Suprapubic skin (tissue), 4 donors: ENCODE measurements at regions not wholly inside any gene's neighbourhood (a gene's known extent, or its start where the extent isn't known, plus 50 kb on each side); places are given as distances from the start of the nearest gene placed in this dataset.

Experiments
- DNase-seq, 2 donors: peaks; one replicate each; pipeline ENCODE4 v3.0.0-alpha.2; 2019; ENCODE audit warnings: low spot score in 2 of 2
- H3K27ac ChIP-seq: fragments of 200-600 bp; sonication (generic); one replicate; pipeline ENCODE4 v1.5.1; 2019
- H3K27me3 ChIP-seq: fragments of 200-600 bp; sonication (generic); one replicate; pipeline ENCODE4 v1.5.1; 2019
- H3K36me3 ChIP-seq: fragments of 200-600 bp; sonication (generic); one replicate; pipeline ENCODE4 v1.5.1; 2019
- H3K4me1 ChIP-seq: fragments of 200-600 bp; sonication (generic); one replicate; pipeline ENCODE4 v1.5.1; 2019
- H3K4me3 ChIP-seq: fragments of 200-600 bp; sonication (generic); one replicate; pipeline ENCODE4 v1.5.1; 2019; ENCODE audit warnings: mild to moderate bottlenecking
- H3K9me3 ChIP-seq: fragments of 200-600 bp; sonication (generic); one replicate; pipeline ENCODE4 v1.5.1; 2019
- EP300 ChIP-seq: sonication (generic); formaldehyde crosslinking; IDR thresholded peaks from one replicate; pipeline ENCODE4 v1.6.1; 2017; ENCODE audit warnings: antibody characterized with exemption
- POLR2A ChIP-seq, 2 donors: fragments of 450-650 bp; IDR thresholded peaks; one replicate each; pipeline ENCODE4 v1.6.1; 2017; ENCODE audit warnings: antibody characterized with exemption in 2 of 2, mild to moderate bottlenecking in 2 of 2, moderate library complexity in 2 of 2
- POLR2AphosphoS5 ChIP-seq, 3 donors: sonication (generic); formaldehyde crosslinking; IDR thresholded peaks; one replicate each; pipeline ENCODE4 v1.6.1; 2017; ENCODE audit warnings: antibody characterized with exemption in 3 of 3
- WGBS: methylation state at CpG from one replicate; pipeline ENCODE4 v1.1.5; 2018; 5-methylcytosine and 5-hydroxymethylcytosine counted together
- TF ChIP-seq, protein P1 (sequence below), 2 donors: fragments of 200-600 bp in 1 of 2; fragments of 450-650 bp in 1 of 2; sonication (generic) in 1 of 2; IDR thresholded peaks; one replicate each; pipeline ENCODE4 v1.5.1; 2016 to 2019; ENCODE audit warnings: antibody characterized with exemption in 2 of 2, mild to moderate bottlenecking in 1 of 2, moderate library complexity in 1 of 2

DNA sequence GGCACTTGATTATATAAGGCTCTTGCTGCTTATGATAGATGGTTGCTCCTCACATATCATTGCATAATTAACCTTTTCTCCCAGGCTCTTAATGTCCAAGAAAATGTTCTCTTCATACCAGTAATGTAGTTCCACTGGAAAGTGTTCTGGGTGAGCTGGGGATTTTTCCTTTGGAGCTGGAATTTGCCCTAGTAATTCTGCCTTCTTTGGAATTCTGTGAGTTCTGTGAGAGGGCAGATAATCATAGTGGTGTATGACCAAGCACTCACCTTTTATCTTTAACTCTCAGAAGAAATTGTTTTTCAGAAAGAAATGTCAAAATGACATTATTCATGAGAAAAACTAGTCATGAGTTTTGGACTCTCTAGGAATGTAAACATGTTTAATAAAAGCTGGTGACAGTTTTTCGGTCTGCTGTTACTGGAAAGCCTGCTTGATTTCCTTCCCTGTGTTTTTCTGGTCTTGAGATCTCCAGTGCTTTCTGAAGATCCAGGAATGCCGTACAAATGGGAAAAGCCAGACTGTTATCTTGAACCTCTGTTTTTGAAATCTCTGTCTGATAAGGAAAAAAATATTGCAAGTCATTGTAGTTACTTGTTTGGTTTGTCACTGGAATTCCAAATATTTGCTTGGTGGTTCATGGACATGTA is 148.3 kb upstream of the PRPS1L1 start:
- no peak overlapping the region for H3K27ac ChIP-seq
- no peaks in the 10 kb centered on the region for H3K27me3 ChIP-seq
- no peak for DNase-seq
- no peak for TF ChIP-seq POLR2AphosphoS5 (IDR thresholded peaks at IDR 0.05)
- TF ChIP-seq EP300 = no peak
- TF ChIP-seq, protein P1, sequence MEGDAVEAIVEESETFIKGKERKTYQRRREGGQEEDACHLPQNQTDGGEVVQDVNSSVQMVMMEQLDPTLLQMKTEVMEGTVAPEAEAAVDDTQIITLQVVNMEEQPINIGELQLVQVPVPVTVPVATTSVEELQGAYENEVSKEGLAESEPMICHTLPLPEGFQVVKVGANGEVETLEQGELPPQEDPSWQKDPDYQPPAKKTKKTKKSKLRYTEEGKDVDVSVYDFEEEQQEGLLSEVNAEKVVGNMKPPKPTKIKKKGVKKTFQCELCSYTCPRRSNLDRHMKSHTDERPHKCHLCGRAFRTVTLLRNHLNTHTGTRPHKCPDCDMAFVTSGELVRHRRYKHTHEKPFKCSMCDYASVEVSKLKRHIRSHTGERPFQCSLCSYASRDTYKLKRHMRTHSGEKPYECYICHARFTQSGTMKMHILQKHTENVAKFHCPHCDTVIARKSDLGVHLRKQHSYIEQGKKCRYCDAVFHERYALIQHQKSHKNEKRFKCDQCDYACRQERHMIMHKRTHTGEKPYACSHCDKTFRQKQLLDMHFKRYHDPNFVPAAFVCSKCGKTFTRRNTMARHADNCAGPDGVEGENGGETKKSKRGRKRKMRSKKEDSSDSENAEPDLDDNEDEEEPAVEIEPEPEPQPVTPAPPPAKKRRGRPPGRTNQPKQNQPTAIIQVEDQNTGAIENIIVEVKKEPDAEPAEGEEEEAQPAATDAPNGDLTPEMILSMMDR (IDR thresholded peaks at IDR 0.05) = no peak
- no peak for TF ChIP-seq POLR2A (IDR thresholded peaks at IDR 0.05)
- 39% methylated on average over 2 of the region's 2 CpGs for WGBS
- no peaks in the 10 kb centered on the region for H3K9me3 ChIP-seq
- H3K4me3 ChIP-seq = no peak overlapping the region
- H3K4me1 ChIP-seq = no peaks in the 10 kb centered on the region
- H3K36me3 ChIP-seq = no peaks in the 10 kb centered on the region

GRCh38 chr7:18177129-18177814 is 149.6 kb upstream of the PRPS1L1 start:
- DNase-seq = no peak
- no peaks in the 10 kb centered on the region for H3K9me3 ChIP-seq
- TF ChIP-seq, protein P1 (IDR thresholded peaks at IDR 0.05) = no peak
- no peak for TF ChIP-seq POLR2AphosphoS5 (IDR thresholded peaks at IDR 0.05)
- TF ChIP-seq POLR2A (IDR thresholded peaks at IDR 0.05) = no peak
- TF ChIP-seq EP300 = no peak
- H3K36me3 ChIP-seq = no peaks in the 10 kb centered on the region
- 92% methylated on average over 5 of the region's 5 CpGs for WGBS
- no peak overlapping the region for H3K27ac ChIP-seq
- H3K4me3 ChIP-seq = no peak overlapping the region
- H3K27me3 ChIP-seq = no peaks in the 10 kb centered on the region
- H3K4me1 ChIP-seq = no peaks in the 10 kb centered on the region

DNA sequence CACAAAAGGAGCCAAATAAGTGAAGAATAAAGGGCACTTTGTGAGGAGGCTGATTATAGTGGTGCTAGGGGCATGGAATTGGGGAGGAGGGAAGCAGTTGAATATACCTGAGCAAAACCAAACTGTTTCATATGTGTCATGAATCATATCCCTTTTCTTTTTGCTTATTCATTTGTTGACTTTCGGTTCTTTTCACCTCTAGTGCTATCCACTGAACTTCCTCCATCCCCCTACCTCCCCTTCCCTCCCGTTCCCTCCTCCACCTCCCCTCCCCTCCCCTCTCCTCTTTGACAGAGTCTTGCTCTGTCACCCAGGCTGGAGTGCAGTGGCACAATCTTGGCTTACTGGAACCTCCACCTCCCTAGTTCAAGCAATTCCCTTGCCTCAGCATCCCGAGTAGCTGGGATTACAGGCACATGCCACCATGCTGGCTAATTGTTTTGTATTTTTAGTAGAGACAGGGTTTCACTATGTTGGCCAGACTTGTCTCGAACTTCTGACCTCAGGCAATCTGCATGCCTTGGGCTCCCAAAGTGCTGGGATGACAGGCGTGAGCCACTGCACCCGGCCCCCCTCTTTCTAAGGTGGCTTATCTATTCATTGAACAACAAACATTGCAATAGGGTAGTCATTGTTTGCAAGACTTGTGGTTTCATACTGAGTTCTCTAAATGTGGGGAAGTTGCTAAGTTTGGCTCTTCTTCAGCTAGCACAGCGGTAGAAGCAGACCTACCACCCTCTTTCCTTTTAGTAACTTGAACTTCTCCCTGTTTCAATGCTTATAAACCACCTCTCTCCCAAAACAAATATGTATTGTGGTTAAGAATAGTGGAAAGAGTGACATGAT is 150.4 kb upstream of the PRPS1L1 start:
- no peaks in the 10 kb centered on the region for H3K36me3 ChIP-seq
- DNase-seq = no peak
- H3K4me1 ChIP-seq = no peaks in the 10 kb centered on the region
- no peak overlapping the region for H3K4me3 ChIP-seq
- H3K27me3 ChIP-seq = no peaks in the 10 kb centered on the region
- no peak overlapping the region for H3K27ac ChIP-seq
- 65% methylated on average over 7 of the region's 7 CpGs for WGBS
- TF ChIP-seq, protein P1 (IDR thresholded peaks at IDR 0.05) = no peak
- TF ChIP-seq POLR2A (IDR thresholded peaks at IDR 0.05) (no peak), POLR2AphosphoS5 (IDR thresholded peaks at IDR 0.05) (no peak), EP300 (no peak)
- H3K9me3 ChIP-seq = no peaks in the 10 kb centered on the region

DNA sequence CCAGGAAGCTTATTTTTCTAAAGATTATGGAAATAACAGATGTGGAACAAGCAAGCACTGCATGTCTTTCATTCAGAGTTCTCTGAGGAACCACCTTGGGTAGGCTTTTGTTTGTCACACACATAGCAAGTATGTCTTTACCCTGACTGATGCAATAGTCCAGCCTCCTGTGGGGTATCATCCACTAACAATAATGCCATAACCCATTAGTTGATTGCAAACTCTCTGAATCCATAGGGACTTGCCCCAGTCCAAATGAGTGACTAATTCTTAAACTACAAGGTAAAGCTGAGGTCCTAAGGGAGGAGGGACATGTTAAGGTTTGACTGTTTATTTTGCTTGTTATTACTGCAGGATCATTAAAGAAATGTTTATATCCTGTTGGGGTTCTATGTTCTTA is 151.4 kb upstream of the PRPS1L1 start:
- Histone ChIP-seq H3K27ac (no peak overlapping the region), H3K4me1 (no peaks in the 10 kb centered on the region), H3K36me3 (no peaks in the 10 kb centered on the region), H3K9me3 (no peaks in the 10 kb centered on the region), H3K27me3 (no peaks in the 10 kb centered on the region), H3K4me3 (no peak overlapping the region)
- TF ChIP-seq EP300 (no peak), POLR2AphosphoS5 (IDR thresholded peaks at IDR 0.05) (no peak), POLR2A (IDR thresholded peaks at IDR 0.05) (no peak)
- TF ChIP-seq, protein P1 (IDR thresholded peaks at IDR 0.05) = no peak
- no peak for DNase-seq

- Histone ChIP-seq H3K27me3 (no peaks in the 10 kb centered on the region), H3K36me3 (no peaks in the 10 kb centered on the region), H3K4me1 (no peaks in the 10 kb centered on the region), H3K4me3 (no peak overlapping the region), H3K27ac (no peak overlapping the region), H3K9me3 (no peaks in the 10 kb centered on the region)
- DNase-seq = no peak
- TF ChIP-seq POLR2A (IDR thresholded peaks at IDR 0.05) = no peak
- TF ChIP-seq EP300 = no peak
- TF ChIP-seq, protein P1 (IDR thresholded peaks at IDR 0.05) = no peak
- TF ChIP-seq POLR2AphosphoS5 (IDR thresholded peaks at IDR 0.05) = no peak
- 89% methylated on average over 1 of the region's 1 CpG for WGBS
These were observed 153.0 kb upstream of the PRPS1L1 start for GRCh38 chr7:18180685-18181084.
